ENCODE measurements at regions not wholly inside any gene's neighbourhood (a gene's known extent, or its start where the extent isn't known, plus 50 kb on each side); places are given as distances from the start of the nearest gene placed in this dataset.

DNA sequence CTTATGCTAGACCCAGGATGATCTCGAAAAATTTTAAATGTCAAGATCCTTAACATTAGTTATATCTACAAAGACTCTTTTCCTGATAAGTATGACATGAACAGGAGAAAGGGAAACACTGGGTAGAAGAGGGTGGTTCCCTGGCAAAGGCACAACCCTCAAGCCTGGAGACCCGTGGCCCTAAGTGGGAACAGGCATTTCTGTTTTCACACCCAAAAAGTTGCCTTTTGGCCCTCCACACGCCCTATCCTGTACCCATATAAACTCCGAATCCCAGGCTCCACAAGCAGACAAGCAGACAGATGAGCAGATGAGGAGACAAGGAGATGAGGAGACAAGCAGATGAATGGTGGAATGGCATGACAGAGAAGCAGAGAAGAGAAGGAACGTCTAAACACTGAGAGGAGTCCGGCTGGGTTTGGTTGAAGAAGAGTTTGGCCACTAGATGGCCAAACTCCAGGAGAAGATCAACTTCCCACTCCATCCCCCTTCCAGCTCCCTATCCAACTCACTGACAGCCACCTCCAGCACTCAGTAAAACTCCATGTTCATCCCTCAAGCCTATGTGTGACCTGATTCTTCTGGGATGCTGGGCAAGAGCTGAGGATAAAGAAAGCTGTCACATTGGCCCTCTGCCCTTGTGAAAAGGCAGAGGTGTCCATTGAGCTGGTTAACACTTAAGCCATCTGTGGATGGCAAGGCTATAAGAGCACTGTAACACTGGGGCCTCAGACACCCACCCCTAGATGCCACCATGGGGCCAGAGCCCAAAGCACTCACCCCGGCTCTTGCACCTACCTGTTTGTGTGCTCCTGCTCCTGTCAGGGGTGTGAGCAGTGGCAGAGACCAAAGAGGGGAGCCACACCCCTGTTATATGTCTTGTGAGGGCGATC lies 139.6 kb upstream of the FAM20A start:
- DNase-seq: no peak

DNA sequence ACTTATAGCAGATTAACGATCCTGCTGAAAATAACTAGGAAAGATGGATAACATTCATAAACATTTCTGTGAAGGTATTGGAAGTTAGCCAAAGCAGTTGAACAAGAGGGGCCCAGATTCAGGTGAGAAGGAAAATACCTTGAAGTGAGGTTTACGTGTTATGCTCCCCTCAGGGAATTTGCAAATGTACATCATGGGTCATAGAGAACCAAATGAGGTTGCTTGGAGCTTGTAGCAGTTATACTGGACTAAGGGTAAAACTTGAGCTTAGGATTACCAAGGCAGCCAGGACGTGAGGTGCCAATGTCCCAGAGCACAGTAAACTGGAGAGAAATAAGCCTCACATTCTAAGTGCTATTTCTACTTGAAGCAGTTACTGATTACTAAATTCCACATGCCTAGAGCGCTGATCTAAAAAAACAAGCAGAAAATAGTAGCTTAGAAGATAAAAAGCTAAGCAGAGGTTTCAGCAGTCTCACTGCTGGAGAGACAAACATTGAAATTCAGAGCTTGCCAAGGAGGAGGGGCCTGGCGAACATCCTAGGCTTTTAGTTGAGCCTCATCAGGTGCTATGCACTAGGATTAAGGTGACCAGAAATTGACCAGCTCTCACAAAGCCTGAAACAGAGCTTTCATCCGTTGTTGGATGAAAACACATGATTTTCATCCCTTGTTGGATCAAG lies 136.7 kb upstream of the FAM20A start:
- DNase-seq: no peak

DNA sequence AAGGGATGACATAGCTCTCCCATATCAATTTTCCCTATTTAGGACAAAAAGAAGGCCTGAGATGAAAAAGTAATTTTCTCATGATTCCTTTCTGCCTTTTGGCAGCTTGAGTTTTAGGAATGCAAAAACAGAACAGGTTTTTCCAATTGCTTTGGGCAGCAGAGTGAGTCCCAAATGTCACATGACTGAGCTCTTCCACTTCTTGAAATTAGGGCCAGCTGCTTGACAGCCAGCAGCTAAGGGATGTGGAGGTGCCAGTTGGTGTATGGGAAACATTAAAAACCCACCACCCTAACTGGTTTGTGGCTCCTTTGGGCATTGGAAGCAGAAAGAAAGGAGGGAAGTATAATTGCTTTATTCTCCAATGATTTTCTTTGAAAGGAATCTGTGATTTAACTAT lies 133.8 kb upstream of the FAM20A start:
- no peak for DNase-seq

DNA sequence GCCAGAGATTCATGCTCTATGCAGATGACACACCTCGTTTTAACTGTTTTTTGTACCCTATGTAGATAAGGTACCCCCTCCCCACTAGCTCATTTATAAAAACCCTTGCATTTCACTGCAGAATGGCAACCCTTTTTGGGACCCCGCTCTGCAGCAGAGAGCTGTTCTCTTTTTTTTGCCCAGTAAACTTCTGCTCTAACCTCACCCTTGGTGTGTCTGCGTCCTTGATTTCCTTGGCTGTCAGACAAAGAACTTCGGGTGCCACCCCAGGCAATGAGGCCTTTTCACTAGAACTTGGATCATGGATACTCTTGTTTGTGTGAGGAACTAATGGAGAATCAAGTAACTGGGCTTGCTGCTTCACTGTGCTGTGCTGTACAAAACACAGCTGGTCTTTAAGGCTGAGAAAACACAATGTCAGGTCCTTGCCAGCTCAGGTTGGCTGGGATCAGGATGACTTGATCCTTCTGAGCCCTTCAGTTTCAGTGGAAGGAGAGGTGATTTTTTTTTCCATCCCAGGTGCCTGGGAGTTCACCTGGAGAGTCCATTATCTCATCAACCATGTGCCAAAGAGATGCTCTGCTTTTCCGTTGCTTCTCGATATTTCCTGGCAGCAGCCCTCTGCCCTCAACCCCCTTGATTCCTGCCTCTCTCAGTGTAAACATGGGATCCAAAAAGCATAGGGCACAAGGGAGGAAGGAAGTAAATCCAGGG lies 133.2 kb upstream of the FAM20A start:
- DNase-seq: no peak

DNA sequence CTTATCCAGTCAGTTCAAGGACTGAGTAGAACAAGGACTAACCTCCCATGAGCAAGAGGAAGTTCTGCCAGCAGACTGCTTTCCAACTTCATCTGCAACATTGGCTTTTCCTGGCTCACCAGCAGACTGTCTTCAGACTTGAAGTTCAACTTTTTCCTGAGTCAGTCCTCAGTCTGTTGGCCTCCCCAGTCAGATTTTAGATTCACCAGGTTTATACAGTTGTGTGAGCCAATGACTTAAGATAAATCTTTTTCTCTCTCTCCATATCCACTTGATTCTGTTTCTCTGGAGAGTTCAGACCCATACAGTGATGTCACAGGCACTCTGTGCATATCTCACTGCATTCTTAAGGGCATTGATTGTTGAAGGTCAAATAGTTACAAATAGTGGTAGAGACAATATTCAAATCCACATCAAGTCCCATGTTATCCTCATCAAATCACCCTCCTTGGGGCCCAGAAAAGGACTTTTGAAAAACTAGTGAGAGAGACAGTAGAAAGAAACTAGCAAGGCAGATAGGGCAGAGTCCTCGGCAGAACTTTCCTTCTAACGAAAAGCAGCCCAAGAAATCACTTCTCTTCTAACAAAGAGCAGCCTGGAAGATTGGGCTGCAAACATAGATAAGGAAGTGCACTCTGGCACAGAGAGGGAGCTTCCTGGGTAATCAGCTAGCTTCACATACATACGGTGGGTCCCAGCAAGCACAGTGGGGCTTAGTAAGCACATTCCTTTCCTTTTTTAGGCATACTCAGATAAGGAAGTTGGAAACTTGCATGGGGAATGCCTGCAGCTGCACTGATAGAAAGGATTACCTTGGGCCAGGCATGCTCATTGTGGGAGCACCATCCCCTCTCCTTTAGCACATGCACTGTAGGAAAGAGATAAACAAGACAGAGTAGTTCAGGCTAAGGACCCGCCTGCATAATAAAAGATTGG lies 132.3 kb upstream of the FAM20A start:
- no peak for DNase-seq

DNA sequence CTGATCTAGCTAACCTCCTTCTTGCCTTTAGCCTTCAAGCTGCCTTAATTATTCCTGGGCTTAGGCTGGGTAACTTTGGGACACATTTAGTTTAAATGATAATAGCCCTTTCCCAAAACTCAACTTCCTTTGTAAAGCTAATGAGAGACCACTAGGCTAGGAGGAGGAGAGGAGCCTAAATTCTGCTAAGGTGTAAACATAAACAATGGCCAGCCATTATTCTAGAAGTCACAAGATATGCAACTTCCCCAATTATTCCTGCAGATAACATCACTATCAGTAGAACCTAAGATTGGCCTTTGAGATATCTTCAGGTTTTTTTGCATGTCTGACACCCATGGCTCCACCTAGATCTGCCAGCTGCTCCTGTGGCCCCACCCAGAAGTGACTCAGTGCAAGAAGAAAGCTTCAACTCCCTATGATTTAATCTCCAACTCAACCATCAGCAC lies 131.2 kb upstream of the FAM20A start:
- no peak for DNase-seq

DNA sequence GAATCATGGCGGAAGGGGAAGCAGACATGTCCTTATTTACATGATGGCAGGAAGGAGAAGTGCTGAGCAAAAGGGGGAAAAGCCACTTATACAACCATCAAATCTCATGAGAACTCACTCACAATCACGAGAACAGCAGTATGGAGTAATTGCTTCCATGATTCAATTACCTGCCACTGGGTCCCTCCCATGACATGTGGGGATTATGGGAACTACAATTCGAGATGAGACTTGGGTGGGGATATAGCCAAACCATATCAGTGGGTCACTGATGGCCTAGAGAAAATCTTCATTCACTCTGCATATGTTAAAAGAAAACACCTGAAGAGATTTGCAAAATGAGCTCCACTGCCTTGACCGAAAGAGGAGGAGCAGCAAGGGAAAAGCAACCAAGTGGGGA lies 130.3 kb upstream of the FAM20A start:
- DNase-seq: no peak

DNA sequence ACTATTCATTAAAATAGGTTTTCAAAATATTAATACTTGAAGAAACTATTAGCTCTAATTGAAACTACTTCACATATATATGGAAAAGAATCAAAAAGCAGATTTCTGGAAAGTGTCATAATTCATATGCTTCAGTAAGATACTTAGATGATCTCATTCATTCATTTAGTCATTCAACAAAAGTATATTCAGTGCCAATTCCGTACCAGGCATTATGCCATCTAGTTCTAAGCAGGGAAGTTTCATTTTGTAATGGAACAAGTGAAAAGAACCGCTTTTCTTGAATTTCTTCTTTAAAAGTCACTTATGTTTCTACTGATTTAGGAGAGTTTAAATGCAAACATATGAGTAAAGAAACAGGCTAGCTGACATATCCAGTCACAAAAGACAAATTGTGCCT lies 118.3 kb upstream of the FAM20A start:
- DNase-seq: no peak

DNA sequence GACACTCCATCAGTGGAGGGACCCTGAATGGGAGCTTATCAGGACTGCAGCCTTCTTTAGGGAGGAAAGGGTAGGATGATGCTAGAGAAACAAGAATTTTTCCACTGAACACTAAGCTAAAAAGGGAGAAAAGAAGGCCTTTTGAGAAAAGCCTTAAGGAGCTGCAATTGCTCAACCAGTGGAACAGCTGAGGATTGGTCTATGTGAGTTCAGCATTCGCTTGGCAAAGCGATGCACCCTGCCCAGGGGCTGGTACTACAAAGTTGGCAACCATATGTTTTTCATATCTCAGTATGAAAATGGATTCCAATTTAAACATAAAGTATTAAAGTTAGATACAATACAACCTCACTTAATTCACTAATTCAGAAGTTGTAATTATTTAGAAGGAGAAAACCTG lies 117.8 kb upstream of the FAM20A start:
- DNase-seq: no peak

DNA sequence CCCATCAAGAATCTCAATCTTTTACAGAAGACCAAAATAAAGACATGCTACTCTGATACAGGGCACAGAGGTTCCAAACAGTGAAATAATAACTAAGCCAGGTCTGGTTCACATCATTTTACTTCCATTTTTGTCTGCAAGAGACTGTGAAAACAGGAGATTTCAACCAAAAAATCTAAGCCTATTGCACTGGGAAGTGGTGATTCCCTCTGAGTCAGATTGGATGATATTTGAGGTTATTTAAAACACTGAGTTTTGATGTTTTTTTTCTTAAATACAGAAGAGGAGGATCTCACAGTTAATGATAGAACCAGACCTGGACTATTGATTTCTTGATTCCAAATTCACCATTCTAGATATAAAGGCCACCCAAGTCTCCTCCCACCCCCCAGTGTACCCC lies 117.3 kb upstream of the FAM20A start:
- DNase-seq: no peak

DNA sequence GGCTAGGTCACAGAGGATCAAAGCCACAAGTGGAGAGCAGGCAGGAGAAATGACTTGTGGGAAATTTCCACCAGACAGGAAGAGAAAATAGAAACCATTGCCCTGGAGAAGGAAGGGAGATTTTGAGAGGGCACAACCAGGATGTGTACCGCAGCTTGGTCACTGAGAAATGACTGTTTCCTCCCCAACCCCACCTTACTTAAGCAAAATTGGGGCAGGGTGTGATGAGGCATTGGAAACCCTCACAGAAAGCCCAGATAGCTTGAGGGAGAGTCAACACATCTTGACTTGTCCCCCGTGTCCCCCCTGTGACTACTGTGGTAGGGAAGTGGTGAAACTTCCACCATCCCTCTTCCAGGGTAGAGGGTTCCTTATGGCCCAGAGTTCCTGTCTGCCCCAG lies 113.5 kb upstream of the FAM20A start:
- no peak for DNase-seq

DNA sequence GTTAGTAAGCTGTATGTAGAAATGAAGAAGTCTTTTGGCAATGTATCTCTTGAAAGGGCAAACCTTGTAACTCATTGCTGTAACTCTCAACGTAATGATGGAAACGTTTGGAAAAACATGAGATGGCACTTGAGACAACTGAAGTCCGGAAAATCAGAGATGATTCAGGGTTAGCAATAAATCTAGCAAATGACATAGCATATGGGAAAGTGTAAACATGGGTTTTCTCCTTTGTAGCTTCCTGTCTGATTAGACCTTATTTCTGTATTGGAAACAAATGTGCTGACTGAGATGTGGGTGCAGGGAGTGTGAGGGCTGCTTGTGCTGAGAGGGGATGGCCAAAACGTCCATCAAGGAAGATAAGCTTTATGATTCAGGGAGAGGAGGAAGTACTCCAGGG lies 110.7 kb upstream of the FAM20A start:
- DNase-seq: peak; percentile 0

DNA sequence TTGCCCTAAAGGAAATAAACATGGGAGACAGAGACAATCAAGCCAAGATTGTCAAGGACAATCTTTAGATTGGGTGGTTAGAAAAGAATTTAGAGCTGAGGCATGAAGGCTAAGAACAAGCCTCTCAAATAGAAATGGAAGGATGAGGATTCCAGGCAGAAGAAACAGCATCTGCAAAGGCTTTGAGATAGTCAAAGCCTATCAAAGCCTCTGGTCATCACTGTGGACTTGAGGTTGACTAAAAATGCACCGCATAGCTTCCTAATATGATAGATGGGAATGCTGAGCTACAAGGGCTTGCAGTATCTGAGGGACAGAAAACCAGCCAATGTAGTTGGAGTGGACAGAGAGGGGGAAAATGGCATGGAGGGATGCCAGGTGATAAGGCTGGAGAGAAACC lies 109.8 kb upstream of the FAM20A start:
- DNase-seq: no peak

DNA sequence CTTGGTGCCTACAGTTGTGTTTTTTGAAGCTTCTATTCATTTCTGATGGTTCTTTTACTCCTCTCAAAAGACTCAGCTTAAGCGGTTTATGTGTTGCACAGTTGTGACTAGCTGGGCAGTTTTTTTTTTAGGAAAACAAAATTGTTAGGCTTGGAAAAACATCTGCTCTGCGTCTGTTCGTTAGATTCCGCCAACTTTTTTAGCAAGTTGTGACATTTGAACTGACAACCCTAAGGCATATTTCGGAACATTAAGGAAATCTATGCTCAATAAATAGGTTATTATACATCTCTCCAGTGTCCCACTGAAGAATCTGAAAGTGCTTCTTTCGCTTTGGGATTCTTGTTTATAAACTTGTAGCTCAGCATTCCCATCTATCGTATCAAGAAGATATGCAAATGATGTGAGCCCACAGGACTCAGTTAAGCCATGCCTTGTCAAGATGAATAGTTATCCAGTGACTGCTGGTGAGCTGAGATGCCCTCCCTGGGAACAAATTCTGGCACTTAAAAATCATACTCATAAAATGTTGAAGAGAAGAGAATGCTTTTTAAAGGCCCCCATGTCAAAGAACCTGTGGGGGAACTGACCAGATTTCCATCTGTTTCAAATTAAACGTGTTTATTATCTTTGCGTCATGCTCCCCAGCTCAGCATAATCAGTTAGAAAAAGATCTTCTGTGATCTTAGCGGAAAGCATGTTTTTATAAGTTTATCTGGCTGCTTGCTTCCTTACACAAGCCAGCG lies 109.0 kb upstream of the FAM20A start:
- no peak for DNase-seq

DNA sequence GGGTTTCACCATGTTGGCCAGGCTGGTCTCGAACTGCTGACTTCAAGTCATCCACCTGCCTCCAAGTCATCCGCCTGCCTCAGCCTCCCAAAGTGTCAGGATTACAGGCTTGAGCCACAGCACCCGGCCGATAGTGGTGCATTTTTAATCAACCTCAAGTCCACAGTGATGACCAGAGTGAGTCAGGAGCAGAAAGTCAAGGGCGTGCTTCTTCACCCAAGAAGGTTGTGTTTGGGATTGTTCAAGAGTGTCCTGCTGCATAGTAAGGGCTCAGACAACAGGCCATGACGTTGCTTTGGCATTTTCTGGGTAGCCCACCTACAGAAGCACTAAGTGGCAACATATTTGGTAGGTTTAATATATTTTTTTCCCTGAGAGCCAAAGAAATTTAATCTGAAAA lies 108.3 kb upstream of the FAM20A start:
- DNase-seq: no peak

DNA sequence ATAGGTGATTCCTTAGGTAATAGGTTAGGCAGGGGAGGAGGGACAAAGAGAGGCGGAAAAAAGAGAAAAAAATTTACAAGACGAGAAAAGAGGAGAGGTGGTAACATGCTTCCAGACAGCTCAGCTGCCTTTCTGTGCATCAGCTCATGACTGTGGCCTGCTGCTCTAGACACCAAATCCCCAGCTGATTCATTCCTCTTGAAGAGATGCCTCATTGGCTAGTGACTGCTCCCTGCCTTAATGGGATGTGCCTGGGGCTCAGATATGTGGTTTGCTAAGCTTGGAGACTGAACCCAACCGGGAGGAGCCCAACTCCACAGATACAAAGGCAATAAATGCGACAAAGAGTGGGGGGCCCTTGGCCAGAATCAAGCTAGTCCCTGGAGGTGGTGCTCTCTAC lies 105.9 kb upstream of the FAM20A start:
- no peak for DNase-seq

DNA sequence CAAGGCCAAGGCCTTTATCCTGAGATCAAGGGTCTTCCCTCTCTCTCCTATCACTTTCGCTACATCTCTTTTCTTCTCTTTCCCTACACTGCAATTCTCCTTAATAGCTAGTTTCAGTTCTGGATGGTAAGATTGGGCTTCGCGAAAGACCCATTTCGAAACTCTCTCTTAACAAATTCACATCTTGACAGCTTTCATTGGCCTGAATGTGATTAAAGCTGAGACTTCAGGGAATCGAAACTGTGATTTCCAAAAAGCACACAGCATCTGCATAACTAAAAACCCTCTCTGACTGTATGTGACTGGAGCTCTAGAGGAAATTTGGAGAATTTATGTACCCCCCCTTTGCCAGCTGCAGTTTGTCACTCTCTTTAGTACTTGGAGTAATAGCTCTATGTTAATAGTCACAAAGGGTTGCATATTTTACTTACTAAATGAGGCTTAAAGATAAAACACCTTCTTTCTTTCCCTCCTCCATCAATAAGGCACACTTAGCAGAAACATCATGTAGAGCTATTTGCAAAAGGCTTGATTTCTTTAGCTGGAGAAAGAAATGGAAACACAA lies 105.3 kb upstream of the FAM20A start:
- DNase-seq: no peak

DNA sequence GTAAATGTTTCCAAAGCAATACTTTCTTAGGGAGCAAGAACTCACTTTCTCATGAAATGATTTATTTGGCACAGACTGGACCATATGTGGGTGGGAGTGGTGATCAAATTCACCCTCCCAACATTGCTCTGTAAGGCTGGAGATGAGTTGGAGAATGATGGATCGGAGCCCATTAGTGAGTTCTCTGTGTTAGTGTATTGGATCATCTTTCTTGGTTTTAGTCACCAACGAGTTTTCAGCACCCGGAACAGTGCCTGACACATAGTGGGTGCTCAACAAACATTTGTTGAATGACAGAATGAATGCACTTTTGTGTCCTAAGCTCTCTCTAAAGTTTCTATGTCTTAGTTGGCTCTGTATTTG lies 104.5 kb upstream of the FAM20A start:
- no peak for DNase-seq

DNA sequence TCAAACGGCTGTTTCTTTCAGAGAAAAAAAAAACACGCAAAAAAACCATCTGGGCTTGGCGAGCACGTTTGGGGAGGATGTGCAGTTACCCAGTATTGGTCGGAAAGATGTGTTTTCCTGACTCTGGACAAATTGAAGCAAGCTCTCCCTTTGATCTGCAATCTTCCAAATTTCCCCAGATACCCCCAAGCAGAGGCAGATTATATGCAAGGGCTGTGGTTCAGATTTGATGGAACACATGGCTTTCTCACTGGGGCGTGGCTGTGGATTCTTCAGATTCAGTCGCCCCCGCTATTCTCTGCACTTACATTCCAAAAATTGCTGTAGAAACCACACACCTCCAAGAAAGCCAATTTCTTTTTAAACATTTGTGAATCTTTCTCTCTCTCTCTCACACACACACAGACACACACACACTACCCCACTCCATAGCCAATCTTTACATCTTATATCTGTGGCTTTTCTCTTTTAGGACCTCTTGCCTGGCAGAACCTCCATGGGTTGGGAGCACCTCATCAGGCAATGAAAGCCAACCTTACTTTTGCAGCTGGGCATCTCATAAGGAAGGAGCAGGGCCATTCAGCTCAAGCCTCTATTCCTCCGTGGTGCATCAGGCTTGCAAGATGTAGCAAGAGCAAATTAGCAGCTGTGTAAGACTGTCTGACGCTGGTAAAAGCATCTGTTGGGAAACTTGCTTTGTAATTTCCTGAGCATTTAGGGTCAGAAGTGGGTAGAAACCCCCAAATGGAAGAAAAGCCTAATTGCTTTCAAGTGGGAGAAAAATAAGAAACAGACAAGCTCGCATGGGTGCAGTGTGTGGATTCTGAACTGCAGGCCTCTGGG lies 103.9 kb upstream of the FAM20A start:
- no peak for DNase-seq

DNA sequence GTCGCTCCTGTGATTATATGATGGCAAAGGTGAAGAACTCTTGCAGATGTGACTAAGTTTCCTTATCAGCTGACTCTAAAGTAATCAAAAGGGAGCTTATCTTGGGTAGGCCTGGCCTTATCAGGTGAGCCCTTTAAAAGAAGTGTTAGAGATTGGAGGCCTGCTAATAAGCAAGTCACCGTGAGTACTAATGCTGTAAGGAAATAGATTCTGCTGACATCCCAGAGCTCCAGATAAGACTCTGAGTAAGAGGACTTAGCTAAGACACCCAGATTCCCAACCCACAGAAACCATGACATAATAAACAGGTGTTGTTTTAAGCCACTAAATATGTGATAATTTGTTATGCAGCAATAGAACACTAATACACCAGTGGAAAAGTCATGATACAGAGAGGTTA lies 99.9 kb upstream of the FAM20A start:
- DNase-seq: no peak

DNA sequence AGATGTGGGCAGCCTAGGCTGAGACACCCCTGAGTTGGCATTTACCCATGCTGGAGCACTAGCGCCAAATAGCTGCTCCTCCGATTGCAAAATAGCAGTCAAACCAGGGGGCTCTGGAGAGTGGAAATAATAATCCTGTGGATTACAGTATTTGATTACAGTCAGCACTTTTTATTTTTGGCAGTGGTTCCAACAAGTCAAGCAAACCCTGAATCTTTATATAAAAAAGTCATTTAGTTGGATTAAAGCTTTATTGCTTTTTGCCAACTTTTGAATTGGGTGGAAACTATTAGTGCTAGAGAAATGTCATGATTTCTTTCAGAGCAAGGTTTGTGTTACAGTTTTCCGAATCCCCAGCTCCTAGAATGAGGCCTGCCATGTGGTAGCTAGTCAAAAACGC lies 99.3 kb upstream of the FAM20A start:
- DNase-seq: no peak
